ENCODE measurements at regions not wholly inside any gene's neighbourhood (a gene's known extent, or its start where the extent isn't known, plus 50 kb on each side); places are given as distances from the start of the nearest gene placed in this dataset.

- ATAC-seq (no peak), DNase-seq (no peak)
- no peaks in the 10 kb centered on the region for H3K9me3 ChIP-seq
- no peaks in the 10 kb centered on the region for H3K27me3 ChIP-seq
- H3K4me3 ChIP-seq: no peak overlapping the region
- no peak overlapping the region for H3K27ac ChIP-seq
- H3K36me3 ChIP-seq (replicated peaks in 1 of 2; ENCODE audit: insufficient read depth in 1 of 2, low read depth in 2 of 2): no peaks in the 10 kb centered on the region
- TF ChIP-seq, protein P1, sequence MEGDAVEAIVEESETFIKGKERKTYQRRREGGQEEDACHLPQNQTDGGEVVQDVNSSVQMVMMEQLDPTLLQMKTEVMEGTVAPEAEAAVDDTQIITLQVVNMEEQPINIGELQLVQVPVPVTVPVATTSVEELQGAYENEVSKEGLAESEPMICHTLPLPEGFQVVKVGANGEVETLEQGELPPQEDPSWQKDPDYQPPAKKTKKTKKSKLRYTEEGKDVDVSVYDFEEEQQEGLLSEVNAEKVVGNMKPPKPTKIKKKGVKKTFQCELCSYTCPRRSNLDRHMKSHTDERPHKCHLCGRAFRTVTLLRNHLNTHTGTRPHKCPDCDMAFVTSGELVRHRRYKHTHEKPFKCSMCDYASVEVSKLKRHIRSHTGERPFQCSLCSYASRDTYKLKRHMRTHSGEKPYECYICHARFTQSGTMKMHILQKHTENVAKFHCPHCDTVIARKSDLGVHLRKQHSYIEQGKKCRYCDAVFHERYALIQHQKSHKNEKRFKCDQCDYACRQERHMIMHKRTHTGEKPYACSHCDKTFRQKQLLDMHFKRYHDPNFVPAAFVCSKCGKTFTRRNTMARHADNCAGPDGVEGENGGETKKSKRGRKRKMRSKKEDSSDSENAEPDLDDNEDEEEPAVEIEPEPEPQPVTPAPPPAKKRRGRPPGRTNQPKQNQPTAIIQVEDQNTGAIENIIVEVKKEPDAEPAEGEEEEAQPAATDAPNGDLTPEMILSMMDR (IDR thresholded peaks at IDR 0.05): no peak
- TF ChIP-seq POLR2A (IDR thresholded peaks at IDR 0.05): no peak
- intact Hi-C loops (cut with DNase I): no loop called here
- H3K4me1 ChIP-seq: no peaks in the 10 kb centered on the region
- WGBS, 2 donors: 33 to 35% methylated on average over 3 of the region's 3 CpGs
Measured at GRCh38 chr4:23972805-23973204, 83.0 kb upstream of the PPARGC1A start.

GRCh38 chr4:23972187-23972586, 82.3 kb upstream of the PPARGC1A start:
- DNase-seq: no peak
- Histone ChIP-seq H3K9me3 (no peaks in the 10 kb centered on the region), H3K27me3 (no peaks in the 10 kb centered on the region), H3K4me3 (no peak overlapping the region), H3K27ac (no peak overlapping the region), H3K36me3 (replicated peaks in 1 of 2; ENCODE audit: insufficient read depth in 1 of 2, low read depth in 2 of 2) (no peaks in the 10 kb centered on the region), H3K4me1 (no peaks in the 10 kb centered on the region)
- ATAC-seq: no peak
- intact Hi-C loops (cut with DNase I): no loop called here
- WGBS, 2 donors: 31 to 42% methylated on average over 2 of the region's 2 CpGs
- no peak for TF ChIP-seq POLR2A (IDR thresholded peaks at IDR 0.05)
- TF ChIP-seq, protein P1 (IDR thresholded peaks at IDR 0.05): no peak

- Histone ChIP-seq H3K36me3 (replicated peaks in 1 of 2; ENCODE audit: insufficient read depth in 1 of 2, low read depth in 2 of 2) (no peaks in the 10 kb centered on the region), H3K9me3 (no peaks in the 10 kb centered on the region), H3K4me3 (no peak overlapping the region), H3K27me3 (no peaks in the 10 kb centered on the region), H3K27ac (no peak overlapping the region), H3K4me1 (no peaks in the 10 kb centered on the region)
- WGBS, 2 donors: 53 to 65% methylated on average over 6 of the region's 6 CpGs
- TF ChIP-seq, protein P1 (IDR thresholded peaks at IDR 0.05): no peak
- TF ChIP-seq POLR2A (IDR thresholded peaks at IDR 0.05): no peak
- intact Hi-C loops (cut with DNase I): no loop called here
- DNase-seq (no peak), ATAC-seq (no peak)
Measured at GRCh38 chr4:23970201-23970850, 80.5 kb upstream of the PPARGC1A start.

DNA sequence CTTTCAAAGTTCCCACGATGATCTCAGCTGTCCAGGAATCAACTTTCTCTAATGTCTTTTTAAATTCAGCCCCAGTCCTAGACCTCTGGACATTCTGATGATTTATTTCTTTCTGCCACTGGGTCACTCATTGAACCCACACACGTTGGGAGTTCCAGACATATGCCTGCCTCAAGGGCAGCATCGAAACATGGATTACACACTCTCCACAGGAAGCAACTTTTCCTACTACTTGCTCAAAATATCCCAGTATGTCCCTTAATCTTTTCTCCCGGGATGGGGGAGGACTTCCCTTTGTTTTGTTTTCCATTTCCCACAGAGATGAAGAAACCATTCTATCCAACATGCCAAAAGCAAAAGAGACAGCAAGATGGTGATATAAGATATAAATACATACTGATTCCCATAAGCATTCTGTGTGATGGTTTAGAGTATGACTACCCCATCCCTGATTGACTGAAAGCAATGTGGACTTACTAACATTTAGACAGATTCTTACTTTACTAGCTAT, 79.8 kb upstream of the PPARGC1A start:
- Histone ChIP-seq H3K27me3 (no peaks in the 10 kb centered on the region), H3K36me3 (replicated peaks in 1 of 2; ENCODE audit: insufficient read depth in 1 of 2, low read depth in 2 of 2) (no peaks in the 10 kb centered on the region), H3K9me3 (no peaks in the 10 kb centered on the region), H3K27ac (no peak overlapping the region), H3K4me3 (no peak overlapping the region), H3K4me1 (no peaks in the 10 kb centered on the region)
- 40 to 44% methylated on average over 4 of the region's 4 CpGs for WGBS, 2 donors
- no peak for DNase-seq
- intact Hi-C loops (cut with DNase I): no loop called here
- no peak for TF ChIP-seq POLR2A (IDR thresholded peaks at IDR 0.05)
- TF ChIP-seq, protein P1 (IDR thresholded peaks at IDR 0.05): no peak
- ATAC-seq: no peak

- no peak for TF ChIP-seq POLR2A (IDR thresholded peaks at IDR 0.05)
- TF ChIP-seq, protein P1 (IDR thresholded peaks at IDR 0.05): no peak
- no peaks in the 10 kb centered on the region for H3K4me1 ChIP-seq
- WGBS, 2 donors: 70 to 80% methylated on average over 10 of the region's 10 CpGs
- H3K4me3 ChIP-seq: no peak overlapping the region
- H3K27me3 ChIP-seq: no peaks in the 10 kb centered on the region
- intact Hi-C loops (cut with DNase I): no loop called here
- no peak overlapping the region for H3K27ac ChIP-seq
- no peaks in the 10 kb centered on the region for H3K36me3 ChIP-seq (replicated peaks in 1 of 2; ENCODE audit: insufficient read depth in 1 of 2, low read depth in 2 of 2)
- ATAC-seq (no peak), DNase-seq (no peak)
- no peaks in the 10 kb centered on the region for H3K9me3 ChIP-seq
Measured at GRCh38 chr4:23967281-23967680, 77.4 kb upstream of the PPARGC1A start.
